ENCODE measurements at regions not wholly inside any gene's neighbourhood (a gene's known extent, or its start where the extent isn't known, plus 50 kb on each side); places are given as distances from the start of the nearest gene placed in this dataset.
"Not testable (repeated sequence)": the region's sequence is repeated elsewhere in the genome, so short reads cannot be mapped to it uniquely, and the experiment has no call there.

DNA sequence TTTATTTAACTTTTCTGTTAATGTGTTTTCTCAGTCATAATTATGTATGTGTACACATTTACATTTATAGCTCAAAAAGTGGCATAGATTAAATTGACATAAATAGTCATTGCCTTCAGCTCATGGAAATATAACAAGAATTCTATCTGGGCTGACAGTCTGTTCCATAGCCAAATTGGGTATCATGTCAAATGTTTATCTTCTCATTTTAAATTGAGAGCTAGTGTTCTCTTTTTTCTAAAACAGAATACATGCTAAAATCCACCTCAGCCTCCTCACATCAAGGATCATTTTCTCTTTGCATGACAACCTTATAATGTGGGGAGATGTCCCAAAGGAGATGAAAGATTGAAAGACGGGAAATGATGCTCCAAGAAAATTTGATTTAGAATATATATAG, 144.1 kb upstream of the BCHE start:
- WGBS (ENCODE audit: insufficient coverage) = no CpG with 5 or more reads among the region's 1 CpG
- Histone ChIP-seq H3K27ac (ENCODE audit: low read depth, low read length) (no peak overlapping the region), H3K27me3 (ENCODE audit: control insufficient read depth, insufficient read depth, low read length) (no peaks in the 10 kb centered on the region), H3K9me3 (ENCODE audit: control insufficient read depth, insufficient read depth, low read length) (no peaks in the 10 kb centered on the region), H3K36me3 (ENCODE audit: control insufficient read depth, insufficient read depth, low read length) (no peaks in the 10 kb centered on the region), H3K4me1 (ENCODE audit: control insufficient read depth, insufficient read depth, low read length) (no peaks in the 10 kb centered on the region), H3K4me3 (ENCODE audit: low read depth, low read length) (no peak overlapping the region)
- DNase-seq (ENCODE audit: low read depth in 4 of 6, low spot score in 6 of 6) = peak in 1 of 6 donors; percentile 41

DNA sequence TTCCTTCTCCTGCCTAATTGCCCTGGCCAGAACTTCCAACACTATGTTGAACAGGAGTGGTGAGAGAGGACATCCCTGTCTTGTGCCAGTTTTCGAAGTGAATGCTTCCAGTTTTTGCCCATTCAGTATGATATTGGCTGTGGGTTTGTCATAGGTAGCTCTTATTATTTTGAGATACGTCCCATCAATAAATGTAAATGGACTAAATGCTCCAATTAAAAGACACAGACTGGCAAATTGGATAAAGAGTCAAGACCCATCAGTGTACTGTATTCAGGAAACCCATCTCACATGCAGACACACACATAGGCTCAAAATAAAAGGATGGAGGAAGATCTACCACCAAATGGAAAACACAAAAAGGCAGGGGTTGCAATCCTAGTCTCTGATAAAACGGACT, 123.6 kb upstream of the BCHE start:
- H3K4me1 ChIP-seq (ENCODE audit: control insufficient read depth, insufficient read depth, low read length); H3K27ac ChIP-seq (ENCODE audit: low read depth, low read length); DNase-seq (ENCODE audit: low read depth in 4 of 6, low spot score in 6 of 6); H3K27me3 ChIP-seq (ENCODE audit: control insufficient read depth, insufficient read depth, low read length); H3K36me3 ChIP-seq (ENCODE audit: control insufficient read depth, insufficient read depth, low read length); H3K4me3 ChIP-seq (ENCODE audit: low read depth, low read length); H3K9me3 ChIP-seq (ENCODE audit: control insufficient read depth, insufficient read depth, low read length): not testable (repeated sequence)
- 100% methylated on average over 1 of the region's 3 CpGs for WGBS (ENCODE audit: insufficient coverage)

DNA sequence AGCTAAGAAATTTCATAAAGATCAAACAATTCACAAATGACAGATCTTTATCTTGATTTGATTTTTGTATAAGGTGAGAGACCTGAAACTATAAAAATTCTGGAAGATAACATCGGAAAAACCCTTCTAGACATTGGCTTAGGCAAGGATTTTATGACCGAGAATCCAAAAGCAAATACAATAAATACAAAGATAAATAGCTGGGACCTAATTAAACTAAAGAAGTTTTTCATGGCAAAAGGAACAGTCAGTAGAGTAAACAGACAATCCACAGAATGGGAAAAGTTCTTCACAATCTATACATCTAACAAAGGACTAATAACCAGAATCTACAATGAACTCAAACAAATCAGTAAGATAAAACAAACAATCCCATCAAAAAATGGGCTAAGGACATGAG, 116.9 kb upstream of the BCHE start:
- no peak for DNase-seq (ENCODE audit: low read depth in 4 of 6, low spot score in 6 of 6)
- H3K27me3 ChIP-seq (ENCODE audit: control insufficient read depth, insufficient read depth, low read length) = no peaks in the 10 kb centered on the region
- H3K9me3 ChIP-seq (ENCODE audit: control insufficient read depth, insufficient read depth, low read length) = no peaks in the 10 kb centered on the region
- H3K4me1 ChIP-seq (ENCODE audit: control insufficient read depth, insufficient read depth, low read length) = no peaks in the 10 kb centered on the region
- H3K36me3 ChIP-seq (ENCODE audit: control insufficient read depth, insufficient read depth, low read length) = no peaks in the 10 kb centered on the region
- no peak overlapping the region for H3K4me3 ChIP-seq (ENCODE audit: low read depth, low read length)
- no CpG with 5 or more reads among the region's 2 CpGs for WGBS (ENCODE audit: insufficient coverage)
- no peak overlapping the region for H3K27ac ChIP-seq (ENCODE audit: low read depth, low read length)

DNA sequence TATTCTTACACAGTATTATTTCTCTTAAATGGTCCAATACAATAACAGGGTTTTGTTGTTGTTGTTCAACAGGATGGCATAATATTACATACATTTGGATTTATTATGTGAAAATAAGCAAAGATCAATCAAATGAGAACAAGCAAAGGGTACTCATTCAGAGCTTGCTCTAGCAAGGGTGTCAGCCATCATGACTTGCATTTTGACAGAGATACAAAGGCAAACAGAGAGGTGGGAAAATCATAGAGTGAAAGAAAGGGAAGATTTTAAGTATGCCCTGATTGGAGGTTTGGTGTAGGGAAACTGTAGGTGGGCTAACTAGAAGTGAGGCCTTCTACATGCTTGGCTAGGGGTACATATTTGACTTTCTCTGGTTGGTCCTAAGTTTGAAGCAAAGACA, 109.1 kb upstream of the BCHE start:
- no peak for DNase-seq (ENCODE audit: low read depth in 4 of 6, low spot score in 6 of 6)
- Histone ChIP-seq H3K4me3 (ENCODE audit: low read depth, low read length) (no peak overlapping the region), H3K27ac (ENCODE audit: low read depth, low read length) (no peak overlapping the region), H3K27me3 (ENCODE audit: control insufficient read depth, insufficient read depth, low read length) (no peaks in the 10 kb centered on the region), H3K9me3 (ENCODE audit: control insufficient read depth, insufficient read depth, low read length) (no peaks in the 10 kb centered on the region), H3K4me1 (ENCODE audit: control insufficient read depth, insufficient read depth, low read length) (no peaks in the 10 kb centered on the region), H3K36me3 (ENCODE audit: control insufficient read depth, insufficient read depth, low read length) (no peaks in the 10 kb centered on the region)

DNA sequence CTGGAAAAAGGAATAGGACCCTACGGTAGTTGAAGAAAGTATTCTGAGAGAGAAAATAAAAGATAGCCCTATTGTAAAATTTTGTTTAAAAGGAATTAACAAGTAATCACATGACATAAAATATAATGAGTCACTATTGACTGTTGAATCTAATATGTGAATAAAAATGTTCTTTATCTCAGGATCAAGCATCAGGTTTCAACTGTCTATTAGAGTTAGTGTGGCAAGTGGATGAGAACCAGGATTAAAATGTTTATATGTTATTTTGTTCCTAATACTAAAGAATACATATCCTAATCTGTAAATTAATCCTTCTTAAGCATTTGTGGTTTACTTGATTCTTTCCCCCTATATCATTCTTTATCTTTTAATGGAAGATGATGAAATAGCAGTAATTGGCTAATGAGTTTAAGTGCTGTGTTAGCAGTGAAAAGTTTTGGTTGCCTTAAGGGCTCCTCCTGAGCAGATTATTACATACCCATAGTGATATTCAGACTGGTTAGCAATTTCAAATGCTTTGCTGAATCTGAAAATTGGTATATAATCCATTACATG, 101.8 kb upstream of the BCHE start:
- Histone ChIP-seq H3K27ac (ENCODE audit: low read depth, low read length) (no peak overlapping the region), H3K4me3 (ENCODE audit: low read depth, low read length) (no peak overlapping the region), H3K4me1 (ENCODE audit: control insufficient read depth, insufficient read depth, low read length) (no peaks in the 10 kb centered on the region), H3K36me3 (ENCODE audit: control insufficient read depth, insufficient read depth, low read length) (no peaks in the 10 kb centered on the region), H3K9me3 (ENCODE audit: control insufficient read depth, insufficient read depth, low read length) (no peaks in the 10 kb centered on the region), H3K27me3 (ENCODE audit: control insufficient read depth, insufficient read depth, low read length) (no peaks in the 10 kb centered on the region)
- peak in 1 of 6 donors; percentile 8 for DNase-seq (ENCODE audit: low read depth in 4 of 6, low spot score in 6 of 6)
- WGBS (ENCODE audit: insufficient coverage) = no CpG with 5 or more reads among the region's 1 CpG

DNA sequence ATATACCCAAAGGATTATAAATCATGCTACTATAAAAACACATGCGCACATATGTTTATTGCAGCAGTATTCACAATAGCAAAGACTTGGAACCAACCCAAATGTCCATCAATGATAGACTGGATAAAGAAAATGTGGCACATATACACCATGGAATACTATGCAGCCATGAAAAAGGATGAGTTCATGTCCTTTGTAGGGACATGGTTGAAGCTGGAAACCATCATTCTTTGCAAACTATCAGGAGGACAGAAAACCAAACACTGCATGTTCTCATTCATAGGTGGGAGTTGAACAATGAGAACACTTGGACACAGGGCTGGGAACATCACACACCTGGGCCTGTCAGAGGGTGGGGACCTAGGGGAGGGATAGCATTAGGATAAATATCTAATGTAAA, 98.9 kb upstream of the BCHE start:
- H3K4me1 ChIP-seq (ENCODE audit: control insufficient read depth, insufficient read depth, low read length); H3K27me3 ChIP-seq (ENCODE audit: control insufficient read depth, insufficient read depth, low read length); H3K27ac ChIP-seq (ENCODE audit: low read depth, low read length); H3K9me3 ChIP-seq (ENCODE audit: control insufficient read depth, insufficient read depth, low read length); DNase-seq (ENCODE audit: low read depth in 4 of 6, low spot score in 6 of 6); H3K4me3 ChIP-seq (ENCODE audit: low read depth, low read length); H3K36me3 ChIP-seq (ENCODE audit: control insufficient read depth, insufficient read depth, low read length): not testable (repeated sequence)
- WGBS (ENCODE audit: insufficient coverage) = no CpG with 5 or more reads among the region's 1 CpG

DNA sequence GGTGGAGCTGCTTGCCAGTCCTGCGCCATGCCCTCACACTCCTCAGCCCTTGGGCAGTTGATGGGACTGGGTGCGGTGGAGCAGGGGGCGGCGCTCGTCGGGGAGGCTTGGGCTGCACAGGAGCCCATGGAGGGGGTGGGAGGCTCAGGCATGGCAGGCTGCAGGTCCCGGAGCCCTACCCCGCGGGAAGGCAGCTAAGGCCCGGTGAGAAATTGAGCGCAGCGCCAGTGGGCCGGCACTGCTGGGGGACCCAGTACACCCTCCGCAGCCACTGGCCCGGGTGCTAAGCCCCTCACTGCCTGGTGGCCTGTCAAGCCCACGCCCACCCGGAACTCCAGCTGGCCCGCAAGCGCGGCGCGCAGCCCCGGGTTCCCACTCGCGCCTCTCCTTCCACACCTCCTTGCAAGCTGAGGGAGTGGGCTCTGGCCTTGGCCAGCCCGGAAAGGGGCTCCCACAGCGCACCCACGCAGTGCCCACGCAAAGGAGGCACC, 87.1 kb upstream of the BCHE start:
- H3K36me3 ChIP-seq (ENCODE audit: control insufficient read depth, insufficient read depth, low read length); H3K27ac ChIP-seq (ENCODE audit: low read depth, low read length); DNase-seq (ENCODE audit: low read depth in 4 of 6, low spot score in 6 of 6); H3K4me1 ChIP-seq (ENCODE audit: control insufficient read depth, insufficient read depth, low read length); H3K27me3 ChIP-seq (ENCODE audit: control insufficient read depth, insufficient read depth, low read length); H3K9me3 ChIP-seq (ENCODE audit: control insufficient read depth, insufficient read depth, low read length); H3K4me3 ChIP-seq (ENCODE audit: low read depth, low read length): not testable (repeated sequence)
- 98% methylated on average over 20 of the region's 29 CpGs for WGBS (ENCODE audit: insufficient coverage)

DNA sequence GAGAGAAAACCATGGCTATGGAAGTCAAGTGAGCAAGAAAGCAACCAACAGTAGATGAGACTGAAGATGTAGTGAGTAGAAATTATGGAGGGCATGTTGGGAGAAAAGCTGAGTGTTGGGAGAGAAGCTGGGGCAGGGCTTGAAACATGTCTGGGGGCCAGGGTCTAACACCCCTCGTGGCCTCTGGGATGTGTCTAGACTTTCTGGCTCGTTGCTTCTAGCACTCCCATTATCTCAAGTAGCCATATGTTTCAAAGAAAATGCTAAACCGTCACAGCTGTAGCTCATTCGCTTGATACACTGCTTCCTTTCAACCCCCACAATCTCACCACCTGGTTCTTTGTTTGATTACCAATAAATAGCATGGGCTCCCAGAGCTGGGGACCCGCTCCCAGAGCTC, 83.8 kb upstream of the BCHE start:
- Histone ChIP-seq H3K4me3 (ENCODE audit: low read depth, low read length) (no peak overlapping the region), H3K27ac (ENCODE audit: low read depth, low read length) (no peak overlapping the region), H3K27me3 (ENCODE audit: control insufficient read depth, insufficient read depth, low read length) (no peaks in the 10 kb centered on the region), H3K4me1 (ENCODE audit: control insufficient read depth, insufficient read depth, low read length) (no peaks in the 10 kb centered on the region), H3K36me3 (ENCODE audit: control insufficient read depth, insufficient read depth, low read length) (no peaks in the 10 kb centered on the region), H3K9me3 (ENCODE audit: control insufficient read depth, insufficient read depth, low read length) (no peaks in the 10 kb centered on the region)
- WGBS (ENCODE audit: insufficient coverage) = 48% methylated on average over 5 of the region's 5 CpGs
- DNase-seq (ENCODE audit: low read depth in 4 of 6, low spot score in 6 of 6) = no peak

DNA sequence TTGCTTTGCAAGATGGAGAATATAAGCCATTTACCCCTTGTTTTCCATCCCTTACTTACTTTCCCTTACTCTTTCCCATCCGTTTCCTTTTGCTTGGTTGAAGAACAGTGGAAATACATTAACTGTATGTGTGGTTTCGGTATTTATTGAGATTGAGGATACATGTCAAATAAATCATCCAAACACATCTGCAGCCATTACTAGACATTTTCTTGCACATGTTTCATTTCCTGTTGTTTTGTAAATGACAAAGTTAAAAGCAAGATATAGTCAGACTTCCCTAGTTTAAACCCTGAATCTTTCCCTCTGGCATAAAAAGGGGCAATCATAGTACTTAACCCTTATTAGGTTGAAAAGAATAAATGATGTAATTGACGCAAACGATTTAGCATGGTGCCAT, 82.1 kb upstream of the BCHE start:
- Histone ChIP-seq H3K36me3 (ENCODE audit: control insufficient read depth, insufficient read depth, low read length) (no peaks in the 10 kb centered on the region), H3K27ac (ENCODE audit: low read depth, low read length) (no peak overlapping the region), H3K4me1 (ENCODE audit: control insufficient read depth, insufficient read depth, low read length) (no peaks in the 10 kb centered on the region), H3K27me3 (ENCODE audit: control insufficient read depth, insufficient read depth, low read length) (no peaks in the 10 kb centered on the region), H3K4me3 (ENCODE audit: low read depth, low read length) (no peak overlapping the region), H3K9me3 (ENCODE audit: control insufficient read depth, insufficient read depth, low read length) (no peaks in the 10 kb centered on the region)
- WGBS (ENCODE audit: insufficient coverage) = no CpG with 5 or more reads among the region's 4 CpGs
- DNase-seq (ENCODE audit: low read depth in 4 of 6, low spot score in 6 of 6) = no peak

DNA sequence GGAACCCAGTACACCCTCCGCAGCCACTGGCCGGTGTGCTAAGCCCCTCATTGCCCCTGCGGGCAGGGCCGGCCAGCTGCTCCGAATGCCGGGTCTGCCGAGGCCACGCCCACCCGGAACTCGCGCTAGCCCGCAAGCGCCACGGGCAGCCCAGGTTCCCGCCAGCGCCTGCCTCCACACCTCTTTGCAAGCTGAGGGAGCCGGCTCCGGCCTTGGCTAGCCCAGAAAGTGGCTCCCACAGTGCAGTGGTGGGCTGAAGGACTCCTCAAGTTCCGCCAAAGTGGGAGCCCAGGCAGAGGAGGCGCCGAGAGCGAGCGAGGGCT, 81.4 kb upstream of the BCHE start:
- no peaks in the 10 kb centered on the region for H3K4me1 ChIP-seq (ENCODE audit: control insufficient read depth, insufficient read depth, low read length)
- no peaks in the 10 kb centered on the region for H3K36me3 ChIP-seq (ENCODE audit: control insufficient read depth, insufficient read depth, low read length)
- DNase-seq (ENCODE audit: low read depth in 4 of 6, low spot score in 6 of 6) = no peak
- H3K27ac ChIP-seq (ENCODE audit: low read depth, low read length) = no peak overlapping the region
- no peaks in the 10 kb centered on the region for H3K9me3 ChIP-seq (ENCODE audit: control insufficient read depth, insufficient read depth, low read length)
- 96% methylated on average over 23 of the region's 23 CpGs for WGBS (ENCODE audit: insufficient coverage)
- no peak overlapping the region for H3K4me3 ChIP-seq (ENCODE audit: low read depth, low read length)
- no peaks in the 10 kb centered on the region for H3K27me3 ChIP-seq (ENCODE audit: control insufficient read depth, insufficient read depth, low read length)
